ENCODE measurements at regions not wholly inside any gene's neighbourhood (a gene's known extent, or its start where the extent isn't known, plus 50 kb on each side); places are given as distances from the start of the nearest gene placed in this dataset.

GRCh38 chr3:20898962-20899361 lies 713.0 kb upstream of the SGO1 start:
- no peak overlapping the region for H3K4me3 ChIP-seq (ENCODE audit: low read depth, low read length)
- POLR2A ChIA-PET = no interaction called here
- no peaks in the 10 kb centered on the region for H3K4me1 ChIP-seq
- no peak overlapping the region for H3K27ac Mint-ChIP-seq (ENCODE audit: unreplicated experiment)
- H3K4me1 Mint-ChIP-seq (ENCODE audit: low read depth, unreplicated experiment) = no peaks in the 10 kb centered on the region
- no peaks in the 10 kb centered on the region for H3K9me3 ChIP-seq
- TF ChIP-seq CTCF (IDR thresholded peaks at IDR 0.05; ENCODE audit: insufficient read depth in 1 of 2, low read depth in 1 of 2, low read length in 1 of 2, severe bottlenecking in 1 of 2, unreplicated experiment in 1 of 2) = no peak
- H3K9me3 Mint-ChIP-seq (ENCODE audit: unreplicated experiment) = no peaks in the 10 kb centered on the region
- BruUV-seq (replicated peaks) = no TSS peak
- CTCF ChIA-PET = interaction anchor here (0.6 kb wide), 1 partner anchor 596 kb away, joined by 3 read pairs; no protein-coding TSS in a partner anchor
- H3K36me3 ChIP-seq (ENCODE audit: control insufficient read depth, insufficient read depth, low read length) = no peaks in the 10 kb centered on the region
- no peaks in the 10 kb centered on the region for H3K27me3 Mint-ChIP-seq (ENCODE audit: insufficient read depth, unreplicated experiment)
- intact Hi-C loops (cut with micrococcal nuclease; ENCODE audit: unreplicated experiment) = no loop called here
- no peak overlapping the region for H3K4me3 Mint-ChIP-seq (ENCODE audit: unreplicated experiment)
- no peaks in the 10 kb centered on the region for H3K27me3 ChIP-seq (replicated peaks; ENCODE audit: control insufficient read depth, insufficient read depth, low read length)
- H3K36me3 Mint-ChIP-seq (ENCODE audit: insufficient read depth, unreplicated experiment) = no peaks in the 10 kb centered on the region
- DNase-seq = no peak

GRCh38 chr3:20890111-20890519 lies 704.1 kb upstream of the SGO1 start:
- H3K4me1 Mint-ChIP-seq (ENCODE audit: low read depth, unreplicated experiment) = no peaks in the 10 kb centered on the region
- H3K4me3 ChIP-seq (ENCODE audit: low read depth, low read length) = no peak overlapping the region
- H3K9me3 Mint-ChIP-seq (ENCODE audit: unreplicated experiment) = no peaks in the 10 kb centered on the region
- no peaks in the 10 kb centered on the region for H3K36me3 ChIP-seq (ENCODE audit: control insufficient read depth, insufficient read depth, low read length)
- no peaks in the 10 kb centered on the region for H3K27me3 Mint-ChIP-seq (ENCODE audit: insufficient read depth, unreplicated experiment)
- intact Hi-C loops (cut with micrococcal nuclease; ENCODE audit: unreplicated experiment) = no loop called here
- DNase-seq = no peak
- no peak overlapping the region for H3K4me3 Mint-ChIP-seq (ENCODE audit: unreplicated experiment)
- H3K36me3 Mint-ChIP-seq (ENCODE audit: insufficient read depth, unreplicated experiment) = no peaks in the 10 kb centered on the region
- H3K27ac Mint-ChIP-seq (ENCODE audit: unreplicated experiment) = no peak overlapping the region
- H3K9me3 ChIP-seq = no peaks in the 10 kb centered on the region
- H3K27me3 ChIP-seq (replicated peaks; ENCODE audit: control insufficient read depth, insufficient read depth, low read length) = no peaks in the 10 kb centered on the region
- POLR2A ChIA-PET = no interaction called here
- TF ChIP-seq CTCF (IDR thresholded peaks at IDR 0.05; ENCODE audit: insufficient read depth in 1 of 2, low read depth in 1 of 2, low read length in 1 of 2, severe bottlenecking in 1 of 2, unreplicated experiment in 1 of 2) = no peak
- no peaks in the 10 kb centered on the region for H3K4me1 ChIP-seq
- no TSS peak for BruUV-seq (replicated peaks)
- CTCF ChIA-PET = no interaction called here

- Mint-ChIP-seq H3K27me3 (ENCODE audit: insufficient read depth, unreplicated experiment) (no peaks in the 10 kb centered on the region), H3K9me3 (ENCODE audit: unreplicated experiment) (no peaks in the 10 kb centered on the region), H3K36me3 (ENCODE audit: insufficient read depth, unreplicated experiment) (no peaks in the 10 kb centered on the region), H3K4me1 (ENCODE audit: low read depth, unreplicated experiment) (no peaks in the 10 kb centered on the region), H3K27ac (ENCODE audit: unreplicated experiment) (no peak overlapping the region), H3K4me3 (ENCODE audit: unreplicated experiment) (no peak overlapping the region)
- H3K4me3 ChIP-seq (ENCODE audit: low read depth, low read length) = no peak overlapping the region
- BruUV-seq (replicated peaks) = no TSS peak
- intact Hi-C loops (cut with micrococcal nuclease; ENCODE audit: unreplicated experiment) = no loop called here
- ChIA-PET POLR2A (no interaction called here), CTCF (no interaction called here)
- no peak for TF ChIP-seq CTCF (IDR thresholded peaks at IDR 0.05; ENCODE audit: insufficient read depth in 1 of 2, low read depth in 1 of 2, low read length in 1 of 2, severe bottlenecking in 1 of 2, unreplicated experiment in 1 of 2)
- H3K4me1 ChIP-seq = no peaks in the 10 kb centered on the region
- DNase-seq = no peak
- no peaks in the 10 kb centered on the region for H3K9me3 ChIP-seq
- H3K27me3 ChIP-seq (replicated peaks; ENCODE audit: control insufficient read depth, insufficient read depth, low read length) = no peaks in the 10 kb centered on the region
- H3K36me3 ChIP-seq (ENCODE audit: control insufficient read depth, insufficient read depth, low read length) = no peaks in the 10 kb centered on the region
Observed at GRCh38 chr3:20878691-20879090, 692.7 kb upstream of the SGO1 start.

Data from Caco-2 (cell line).